Calu3 (cell line): ENCODE measurements at regions not wholly inside any gene's neighbourhood (a gene's known extent, or its start where the extent isn't known, plus 50 kb on each side); places are given as distances from the start of the nearest gene placed in this dataset.

ENCODE experiments used
- BruUV-seq: library from RNA; stranded (reverse); fragments of 400-500 nt; replicated peaks from 2 replicates; lab custom pipeline; 2021; lab: Mats Ljungman, UMichigan
- CTCF ChIA-PET: fragments of 300-600 bp; sonication (Branson Sonifier 250); formaldehyde crosslinking; loops from one replicate; lab custom pipeline; 2022; ENCODE audit warnings: antibody characterized with exemption; lab: Charles Lee
- DNase-seq: peaks from one replicate; pipeline ENCODE4 v3.0.0; 2022
- H3K27ac Mint-ChIP-seq: one replicate; pipeline ENCODE4 v1.8.0; 2022; ENCODE audit warnings: mixed read lengths; ENCODE audit not compliant: unreplicated experiment
- H3K27me3 Mint-ChIP-seq: one replicate; pipeline ENCODE4 v1.8.0; 2022; ENCODE audit warnings: mixed read lengths; ENCODE audit not compliant: unreplicated experiment
- H3K36me3 Mint-ChIP-seq: one replicate; pipeline ENCODE4 v1.8.0; 2022; ENCODE audit warnings: mild to moderate bottlenecking, moderate library complexity, mixed read lengths; ENCODE audit not compliant: insufficient read depth, unreplicated experiment
- H3K4me1 Mint-ChIP-seq: one replicate; pipeline ENCODE4 v1.8.0; 2022; ENCODE audit warnings: mild to moderate bottlenecking, low read depth, mixed read lengths; ENCODE audit not compliant: unreplicated experiment
- H3K4me3 Mint-ChIP-seq: one replicate; pipeline ENCODE4 v1.8.0; 2022; ENCODE audit warnings: mild to moderate bottlenecking, low read depth, moderate library complexity, mixed read lengths; ENCODE audit not compliant: unreplicated experiment
- H3K9me3 Mint-ChIP-seq: one replicate; pipeline ENCODE4 v1.8.0; 2022; ENCODE audit warnings: low read depth, mixed read lengths; ENCODE audit not compliant: unreplicated experiment
- CTCF ChIP-seq: fragments of 200-600 bp; IDR thresholded peaks from one replicate; pipeline ENCODE4 v1.8.0; 2022; ENCODE audit warnings: antibody characterized with exemption; ENCODE audit not compliant: unreplicated experiment
- intact Hi-C: fragments of 100-400 bp; cut with micrococcal nuclease; formaldehyde crosslinking; loops from one replicate; pipeline ENCODE4 v1.10.0; 2022; ENCODE audit not compliant: unreplicated experiment

DNA sequence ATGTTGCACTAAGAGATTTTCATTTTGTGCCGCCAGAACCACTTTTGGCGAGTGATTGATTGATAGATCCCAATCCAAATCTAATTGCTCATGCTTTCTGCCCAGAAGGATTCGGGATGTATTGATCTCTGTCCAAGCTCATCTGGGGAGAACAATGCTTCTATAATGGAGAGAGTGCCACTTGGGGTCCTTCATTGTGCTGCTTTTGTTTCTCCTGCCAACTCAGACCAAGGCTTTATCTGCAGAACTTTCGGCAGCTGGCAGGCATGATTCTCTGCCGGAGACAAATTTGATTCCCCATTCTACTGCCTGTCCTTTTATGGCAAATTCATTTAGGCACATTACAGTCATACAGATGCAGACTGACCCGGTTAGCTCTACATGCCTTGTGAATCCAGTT, 62.9 kb upstream of the NTM start:
- no peak overlapping the region for H3K4me3 Mint-ChIP-seq
- BruUV-seq = no TSS peak

GRCh38 chr11:131309776-131310175, 60.6 kb upstream of the NTM start:
- no peak for TF ChIP-seq CTCF
- Mint-ChIP-seq H3K4me3 (no peak overlapping the region), H3K4me1 (no peaks in the 10 kb centered on the region), H3K27me3 (no peaks in the 10 kb centered on the region), H3K9me3 (peaks cover 6% of the 10 kb centered on the region), H3K36me3 (no peaks in the 10 kb centered on the region), H3K27ac (no peak overlapping the region)
- CTCF ChIA-PET = no interaction called here
- DNase-seq = no peak
- no TSS peak for BruUV-seq
- intact Hi-C loops = no loop called here

More for the DNA sequence above, 62.9 kb upstream of the NTM start:
- no peak for DNase-seq
- H3K36me3 Mint-ChIP-seq = no peaks in the 10 kb centered on the region
- no peak overlapping the region for H3K27ac Mint-ChIP-seq
- CTCF ChIA-PET = no interaction called here
- no peak for TF ChIP-seq CTCF
- intact Hi-C loops = no loop called here
- H3K9me3 Mint-ChIP-seq = no peaks in the 10 kb centered on the region
- H3K27me3 Mint-ChIP-seq = no peaks in the 10 kb centered on the region
- H3K4me1 Mint-ChIP-seq = no peaks in the 10 kb centered on the region

DNA sequence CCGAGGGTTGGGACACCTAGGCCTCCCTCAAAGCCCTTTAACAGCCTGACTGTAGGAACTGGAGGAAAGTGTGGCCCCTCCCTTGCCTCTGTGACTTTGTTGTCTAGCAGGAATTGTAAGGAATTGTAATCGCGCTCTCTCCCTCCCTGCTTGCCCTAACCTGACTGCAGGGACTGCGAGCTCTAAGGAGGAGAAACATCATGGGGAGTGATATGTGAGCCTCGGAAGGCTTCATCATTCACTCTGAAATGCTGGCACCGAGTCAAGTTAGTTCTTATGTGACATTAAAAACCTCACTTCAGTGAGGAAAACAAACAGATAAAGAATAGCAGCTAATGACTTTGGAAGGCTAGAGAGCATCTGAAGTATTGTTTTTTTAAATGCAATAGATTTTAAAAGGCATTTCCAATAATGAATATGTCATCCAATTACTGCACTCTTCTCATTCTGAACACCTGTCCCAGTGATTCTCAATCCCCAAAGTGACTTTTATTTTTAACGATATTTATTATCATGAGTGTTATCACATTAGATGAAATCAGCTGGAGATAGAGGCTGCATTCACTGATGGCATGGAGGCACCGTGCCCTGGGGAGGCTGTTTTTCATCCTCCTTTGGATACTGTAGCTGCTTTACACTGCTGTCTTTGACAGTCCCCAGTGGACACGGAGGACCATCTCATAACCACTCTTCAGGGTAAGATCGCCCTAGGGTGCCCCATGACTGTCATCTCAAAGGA, 58.5 kb upstream of the NTM start:
- Mint-ChIP-seq H3K36me3 (no peaks in the 10 kb centered on the region), H3K4me3 (no peak overlapping the region), H3K27ac (no peak overlapping the region), H3K27me3 (no peaks in the 10 kb centered on the region), H3K4me1 (no peaks in the 10 kb centered on the region), H3K9me3 (peaks cover 12% of the 10 kb centered on the region)
- TF ChIP-seq CTCF = no peak
- CTCF ChIA-PET = no interaction called here
- no peak for DNase-seq
- intact Hi-C loops = no loop called here
- BruUV-seq = no TSS peak
